HEK293 (cell line): ENCODE measurements at regions not wholly inside any gene's neighbourhood (a gene's known extent, or its start where the extent isn't known, plus 50 kb on each side); places are given as distances from the start of the nearest gene placed in this dataset.

Experiments used
- CTCF ChIA-PET: fragments of 350-600 bp; formaldehyde crosslinking; extraction: SDS; loops from one replicate; lab custom pipeline; 2021; ENCODE audit warnings: antibody characterized with exemption; lab: Yijun Ruan, JAX
- POLR2A ChIA-PET: fragments of 300-600 bp; formaldehyde crosslinking; extraction: SDS; loops from one replicate; lab custom pipeline; 2020; ENCODE audit warnings: antibody characterized with exemption, inconsistent platforms; lab: Yijun Ruan, JAX
- H3K27ac ChIP-seq: fragments of 200-500 bp; sonication (Bioruptor generic); 2 replicates; pipeline ENCODE4 v1.5.1; 2014; ENCODE audit warnings: low read depth, low read length, control low read depth, inconsistent platforms; ENCODE audit errors: extremely low read depth
- H3K36me3 ChIP-seq, 2 experiments: fragments of 200-500 bp in 1 of 2; sonication (Bioruptor generic) in 1 of 2; 1 replicate in 1 of 2; 2 replicates in 1 of 2; pipeline ENCODE4 v1.5.1; 2014 to 2017; ENCODE audit warnings: inconsistent platforms in 2 of 2, low read length in 2 of 2; ENCODE audit not compliant: control insufficient read depth in 2 of 2, insufficient read depth in 1 of 2
- H3K4me1 ChIP-seq: fragments of 200-500 bp; sonication (Bioruptor generic); 2 replicates; pipeline ENCODE4 v1.5.1; 2014; ENCODE audit warnings: mild to moderate bottlenecking, low read length, inconsistent platforms; ENCODE audit not compliant: control insufficient read depth, insufficient read depth
- H3K4me3 ChIP-seq: 2 replicates; pipeline ENCODE4 v1.5.1; 2011; ENCODE audit warnings: low read depth, mild to moderate bottlenecking, control low read depth, low read length, moderate library complexity
- H3K9me3 ChIP-seq: fragments of 200-500 bp; sonication (Bioruptor generic); 2 replicates; pipeline ENCODE4 v1.5.1; 2014; ENCODE audit warnings: low read depth, low read length, inconsistent platforms; ENCODE audit not compliant: control insufficient read depth, insufficient read depth
- BCL11A ChIP-seq: fragments of 450-650 bp; formaldehyde crosslinking; IDR thresholded peaks from 2 replicates; pipeline ENCODE4 v1.5.1; 2016; ENCODE audit warnings: low read depth, missing biosample characterization, missing genetic modification characterization
- HOXD13 ChIP-seq: sonication (generic); formaldehyde crosslinking; IDR thresholded peaks from 2 replicates; pipeline ENCODE4 v1.8.0; 2022; ENCODE audit warnings: missing genetic modification reagents, borderline replicate concordance
- IKZF3 ChIP-seq: fragments of 450-650 bp; IDR thresholded peaks from 2 replicates; pipeline ENCODE4 v1.5.0; 2018; ENCODE audit warnings: missing biosample characterization, mild to moderate bottlenecking, missing genetic modification characterization, moderate library complexity
- KLF7 ChIP-seq: fragments of 450-650 bp; formaldehyde crosslinking; IDR thresholded peaks from 2 replicates; pipeline ENCODE4 v1.5.1; 2016; ENCODE audit warnings: missing biosample characterization, missing genetic modification characterization, borderline replicate concordance
- KLF8 ChIP-seq: fragments of 450-650 bp; formaldehyde crosslinking; IDR thresholded peaks from 2 replicates; pipeline ENCODE4 v1.5.1; 2016; ENCODE audit warnings: missing biosample characterization, missing genetic modification characterization
- PBX3 ChIP-seq: sonication (generic); formaldehyde crosslinking; IDR thresholded peaks from 2 replicates; pipeline ENCODE4 v1.8.1; 2022; ENCODE audit warnings: mild to moderate bottlenecking, moderate library complexity, missing genetic modification reagents
- PRDM1 ChIP-seq: fragments of 450-650 bp; formaldehyde crosslinking; IDR thresholded peaks from 2 replicates; pipeline ENCODE4; 2016; ENCODE audit warnings: missing biosample characterization, missing genetic modification characterization
- REPIN1 ChIP-seq: fragments of 450-650 bp; formaldehyde crosslinking; IDR thresholded peaks from 2 replicates; pipeline ENCODE4 v1.5.1; 2017; ENCODE audit warnings: missing biosample characterization, missing genetic modification characterization, low read depth
- SCRT1 ChIP-seq: fragments of 450-650 bp; formaldehyde crosslinking; IDR thresholded peaks from 2 replicates; pipeline ENCODE4 v1.5.1; 2016; ENCODE audit warnings: missing biosample characterization, missing genetic modification characterization, borderline replicate concordance
- SETDB1 ChIP-seq: IDR thresholded peaks from one replicate; pipeline ENCODE4 v1.6.1; 2017; ENCODE audit warnings: mild to moderate bottlenecking, low read length, moderate library complexity, mixed read lengths; ENCODE audit not compliant: insufficient read length
- WT1 ChIP-seq: fragments of 450-650 bp; formaldehyde crosslinking; IDR thresholded peaks from 2 replicates; pipeline ENCODE4 v1.5.1; 2016; ENCODE audit warnings: missing biosample characterization, missing genetic modification characterization
- YY2 ChIP-seq: fragments of 450-650 bp; formaldehyde crosslinking; IDR thresholded peaks from 2 replicates; pipeline ENCODE4 v1.5.1; 2016; ENCODE audit warnings: missing biosample characterization, missing genetic modification characterization
- ZIC2 ChIP-seq: fragments of 450-650 bp; formaldehyde crosslinking; IDR thresholded peaks from 2 replicates; pipeline ENCODE4 v1.5.1; 2016; ENCODE audit warnings: missing biosample characterization, missing genetic modification characterization
- ZNF112 ChIP-seq: fragments of 450-650 bp; formaldehyde crosslinking; IDR thresholded peaks from 2 replicates; pipeline ENCODE4 v1.5.0; 2017; ENCODE audit warnings: missing biosample characterization, missing genetic modification characterization
- ZNF133 ChIP-seq: fragments of 450-650 bp; formaldehyde crosslinking; IDR thresholded peaks from 2 replicates; pipeline ENCODE4 v1.5.1; 2016; ENCODE audit warnings: missing biosample characterization, missing genetic modification characterization
- ZNF175 ChIP-seq: fragments of 450-650 bp; formaldehyde crosslinking; IDR thresholded peaks from 2 replicates; pipeline ENCODE4 v1.5.1; 2016; ENCODE audit warnings: missing biosample characterization, missing genetic modification characterization
- ZNF302 ChIP-seq: fragments of 450-650 bp; formaldehyde crosslinking; IDR thresholded peaks from 2 replicates; pipeline ENCODE4 v1.5.1; 2016; ENCODE audit warnings: missing biosample characterization, missing genetic modification characterization, low read depth
- ZNF311 ChIP-seq: fragments of 450-650 bp; formaldehyde crosslinking; IDR thresholded peaks from 2 replicates; pipeline ENCODE4 v1.5.1; 2017; ENCODE audit warnings: missing biosample characterization, missing genetic modification characterization, borderline replicate concordance
- ZNF394 ChIP-seq: fragments of 450-650 bp; formaldehyde crosslinking; IDR thresholded peaks from 2 replicates; pipeline ENCODE4 v1.5.1; 2016; ENCODE audit warnings: missing biosample characterization, missing genetic modification characterization, mild to moderate bottlenecking, moderate library complexity, borderline replicate concordance
- ZNF514 ChIP-seq: fragments of 450-650 bp; formaldehyde crosslinking; IDR thresholded peaks from 2 replicates; pipeline ENCODE4 v1.5.1; 2016; ENCODE audit warnings: missing biosample characterization, missing genetic modification characterization
- ZNF521 ChIP-seq: fragments of 450-650 bp; formaldehyde crosslinking; IDR thresholded peaks from 2 replicates; pipeline ENCODE4 v1.5.1; 2017; ENCODE audit warnings: missing biosample characterization, mild to moderate bottlenecking, missing genetic modification characterization
- ZNF629 ChIP-seq: fragments of 450-650 bp; formaldehyde crosslinking; IDR thresholded peaks from 2 replicates; pipeline ENCODE4 v1.5.1; 2017; ENCODE audit warnings: missing biosample characterization, missing genetic modification characterization
- ZNF660 ChIP-seq: fragments of 450-650 bp; IDR thresholded peaks from 2 replicates; pipeline ENCODE4 v1.5.1; 2018; ENCODE audit warnings: missing biosample characterization, mild to moderate bottlenecking, missing genetic modification characterization
- ZXDB ChIP-seq: fragments of 450-650 bp; formaldehyde crosslinking; IDR thresholded peaks from 2 replicates; pipeline ENCODE4 v1.5.1; 2016; ENCODE audit warnings: missing biosample characterization, missing genetic modification characterization

DNA sequence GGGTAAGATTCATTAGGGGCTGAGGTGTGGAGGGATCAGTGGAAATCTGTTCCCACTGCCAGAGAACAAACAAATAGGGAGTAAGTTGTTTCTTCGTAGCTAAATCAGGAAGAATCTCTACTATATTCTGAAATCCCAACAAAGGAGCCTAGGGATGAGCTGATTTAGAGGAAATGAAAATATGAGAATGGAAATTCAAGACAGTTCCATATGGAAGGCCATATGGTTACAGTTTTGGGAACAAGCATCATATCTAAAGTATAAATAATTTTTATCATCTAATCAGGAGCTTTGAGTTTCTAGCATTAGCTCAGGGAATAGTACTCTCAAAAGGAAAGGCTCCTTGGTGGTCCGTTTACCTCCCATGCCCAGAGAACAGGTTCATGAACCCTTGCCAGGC is 218.2 kb downstream of the AASDH start:
- TF ChIP-seq ZNF514 (tag by site-specific recombination): no peak
- TF ChIP-seq REPIN1 (tag by site-specific recombination): no peak
- TF ChIP-seq PRDM1: no peak
- no peak for TF ChIP-seq ZNF660 (tag by site-specific recombination)
- TF ChIP-seq HOXD13 (CRISPR knock-in tag): no peak
- TF ChIP-seq ZNF302: no peak
- no peak for TF ChIP-seq KLF8 (tag by site-specific recombination)
- TF ChIP-seq IKZF3 (tag by site-specific recombination): no peak
- TF ChIP-seq ZNF629 (tag by site-specific recombination): no peak
- TF ChIP-seq SETDB1: no peak
- ChIA-PET CTCF (no interaction called here), POLR2A (no interaction called here)
- Histone ChIP-seq H3K4me3 (no peak overlapping the region), H3K27ac (no peak overlapping the region), H3K9me3 (no peaks in the 10 kb centered on the region), H3K36me3 (no peaks in the 10 kb centered on the region), H3K4me1 (no peaks in the 10 kb centered on the region)

DNA sequence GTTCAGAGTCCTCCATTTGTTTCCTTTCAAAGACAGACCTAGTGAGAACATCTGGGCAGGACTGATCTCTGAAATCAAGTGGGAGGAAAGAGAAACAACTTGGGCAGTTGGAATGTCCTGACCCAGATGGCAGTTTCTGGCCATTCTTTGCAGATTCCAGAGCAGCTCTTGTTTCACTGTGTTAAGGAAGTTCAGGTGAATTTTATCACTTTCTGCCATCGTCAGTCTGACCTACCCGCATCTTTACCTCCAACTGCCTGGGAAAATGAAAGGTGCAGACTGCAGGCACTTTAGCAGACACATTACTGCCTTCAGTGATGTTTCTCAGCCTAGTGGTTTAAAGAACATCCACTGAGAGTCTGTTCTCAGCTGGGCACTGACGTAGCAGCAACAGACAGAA is 216.2 kb downstream of the CEP135 start:
- Histone ChIP-seq H3K36me3 (no peaks in the 10 kb centered on the region), H3K4me3 (no peak overlapping the region), H3K4me1 (no peaks in the 10 kb centered on the region), H3K27ac (no peak overlapping the region), H3K9me3 (no peaks in the 10 kb centered on the region)
- TF ChIP-seq ZXDB (tag by site-specific recombination): no peak
- TF ChIP-seq ZNF175: no peak
- CTCF ChIA-PET: no interaction called here
- POLR2A ChIA-PET: no interaction called here

- Histone ChIP-seq H3K4me3 (no peak overlapping the region), H3K4me1 (no peaks in the 10 kb centered on the region), H3K36me3 (no peaks in the 10 kb centered on the region), H3K27ac (no peak overlapping the region), H3K9me3 (no peaks in the 10 kb centered on the region)
- no peak for TF ChIP-seq ZNF175
- no peak for TF ChIP-seq ZNF311 (tag by site-specific recombination)
- TF ChIP-seq KLF7 (tag by site-specific recombination): no peak
- no peak for TF ChIP-seq ZNF521 (tag by site-specific recombination)
- TF ChIP-seq YY2 (tag by site-specific recombination): no peak
- no peak for TF ChIP-seq ZNF112 (tag by site-specific recombination)
- no peak for TF ChIP-seq ZNF133
- TF ChIP-seq SCRT1: no peak
- no peak for TF ChIP-seq WT1 (tag by site-specific recombination)
- TF ChIP-seq BCL11A (tag by site-specific recombination): no peak
- TF ChIP-seq PBX3 (CRISPR knock-in tag): no peak
- no peak for TF ChIP-seq ZNF394 (tag by site-specific recombination)
- TF ChIP-seq KLF8 (tag by site-specific recombination): no peak
- TF ChIP-seq ZIC2 (tag by site-specific recombination): no peak
- ChIA-PET CTCF (interaction anchor here (1.0 kb wide), 1 partner anchor 105 kb away, joined by 3 read pairs; no protein-coding TSS in a partner anchor), POLR2A (no interaction called here)
These were observed 211.9 kb downstream of the CEP135 start for GRCh38 chr4:56160636-56161035.
